ENCODE measurements at regions not wholly inside any gene's neighbourhood (a gene's known extent, or its start where the extent isn't known, plus 50 kb on each side); places are given as distances from the start of the nearest gene placed in this dataset.

GRCh38 chr9:95678759-95679158 lies 162.0 kb upstream of the PTCH1 start:
- H3K9me2 ChIP-seq (ENCODE audit: insufficient read depth): 0 out of 2 replicates have a peak, but pooled peaks cover 3% of the 10 kb centered on the region
- no peak for TF ChIP-seq POLR2AphosphoS5 (IDR thresholded peaks at IDR 0.05; ENCODE audit: low read depth)
- no peak for TF ChIP-seq CREB1 (CRISPR knock-in tag; IDR thresholded peaks at IDR 0.05; ENCODE audit: low read depth)
- no peak for TF ChIP-seq NANOG (IDR thresholded peaks at IDR 0.05; ENCODE audit: borderline replicate concordance)

DNA sequence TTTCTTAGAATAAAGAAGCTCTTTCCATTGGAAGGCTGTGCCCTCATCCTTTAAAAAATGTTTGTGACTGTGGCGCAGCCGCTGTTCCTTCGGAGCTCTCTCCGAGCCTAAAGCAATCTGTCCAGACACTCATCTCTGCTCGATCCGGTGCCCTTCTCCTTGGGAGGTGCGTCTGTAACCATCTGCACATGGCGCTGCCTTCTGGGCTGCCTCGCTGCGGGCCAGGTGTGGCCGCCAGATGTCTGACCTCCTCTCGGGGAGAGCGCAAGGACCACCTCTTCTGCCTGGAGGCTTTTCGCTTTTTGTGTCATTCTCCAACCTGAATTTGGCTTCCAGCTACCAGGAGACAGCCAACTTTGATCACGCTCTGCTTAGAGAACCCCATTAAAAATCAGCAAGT lies 153.4 kb upstream of the PTCH1 start:
- Histone ChIP-seq H3K4me3 (no peak overlapping the region), H3K36me3 (ENCODE audit: insufficient read depth) (no peaks in the 10 kb centered on the region), H4K20me1 (replicated peaks; ENCODE audit: insufficient read depth) (no peaks in the 10 kb centered on the region), H3K79me2 (replicated peaks; ENCODE audit: insufficient read depth) (no peaks in the 10 kb centered on the region), H3K4me1 (ENCODE audit: insufficient read depth) (peaks cover 37% of the 10 kb centered on the region), H3K27ac (ENCODE audit: low read depth) (no peak overlapping the region), H3K4me2 (no peak overlapping the region), H3K27me3 (ENCODE audit: insufficient read depth) (no peaks in the 10 kb centered on the region), H3K9me2 (ENCODE audit: insufficient read depth) (no peaks in the 10 kb centered on the region), H3F3A (replicated peaks; ENCODE audit: low read depth) (no peaks in the 10 kb centered on the region), H2AFZ (peak overlapping the region; percentile 85; the same call in 1 of the 2 replicates)
- no peaks in the 10 kb centered on the region for H3K27me3 Mint-ChIP-seq (ENCODE audit: insufficient read depth, low read depth, poor library complexity)
- no peak overlapping the region for H3K27ac Mint-ChIP-seq
- ATAC-seq (no peak; the same call in 2 of the 3 replicates), DNase-seq (ENCODE audit: low spot score) (peak; percentile 11)
- H3K4me1 Mint-ChIP-seq: peaks cover 32% of the 10 kb centered on the region
- H3K9me3 Mint-ChIP-seq: no peaks in the 10 kb centered on the region
- H3K36me3 Mint-ChIP-seq (ENCODE audit: low read depth): no peaks in the 10 kb centered on the region
- no peak overlapping the region for H3K4me3 Mint-ChIP-seq
- TF ChIP-seq NANOG (IDR thresholded peaks at IDR 0.05; ENCODE audit: borderline replicate concordance) (no peak), ZNF331 (CRISPR knock-in tag; IDR thresholded peaks at IDR 0.05; ENCODE audit: low read depth) (no peak), ZNF462 (CRISPR knock-in tag; IDR thresholded peaks at IDR 0.05) (no peak), STAT1 (IDR thresholded peaks at IDR 0.05; ENCODE audit: unreplicated experiment) (no peak), EZH2 (IDR thresholded peaks at IDR 0.05; ENCODE audit: low read depth, unreplicated experiment) (no peak), REST (IDR thresholded peaks at IDR 0.05; ENCODE audit: unreplicated experiment) (no peak), ZNF114 (CRISPR knock-in tag; IDR thresholded peaks at IDR 0.05) (no peak), EZH2phosphoT487 (IDR thresholded peaks at IDR 0.05; ENCODE audit: unreplicated experiment) (no peak)
- TF ChIP-seq, protein P1, sequence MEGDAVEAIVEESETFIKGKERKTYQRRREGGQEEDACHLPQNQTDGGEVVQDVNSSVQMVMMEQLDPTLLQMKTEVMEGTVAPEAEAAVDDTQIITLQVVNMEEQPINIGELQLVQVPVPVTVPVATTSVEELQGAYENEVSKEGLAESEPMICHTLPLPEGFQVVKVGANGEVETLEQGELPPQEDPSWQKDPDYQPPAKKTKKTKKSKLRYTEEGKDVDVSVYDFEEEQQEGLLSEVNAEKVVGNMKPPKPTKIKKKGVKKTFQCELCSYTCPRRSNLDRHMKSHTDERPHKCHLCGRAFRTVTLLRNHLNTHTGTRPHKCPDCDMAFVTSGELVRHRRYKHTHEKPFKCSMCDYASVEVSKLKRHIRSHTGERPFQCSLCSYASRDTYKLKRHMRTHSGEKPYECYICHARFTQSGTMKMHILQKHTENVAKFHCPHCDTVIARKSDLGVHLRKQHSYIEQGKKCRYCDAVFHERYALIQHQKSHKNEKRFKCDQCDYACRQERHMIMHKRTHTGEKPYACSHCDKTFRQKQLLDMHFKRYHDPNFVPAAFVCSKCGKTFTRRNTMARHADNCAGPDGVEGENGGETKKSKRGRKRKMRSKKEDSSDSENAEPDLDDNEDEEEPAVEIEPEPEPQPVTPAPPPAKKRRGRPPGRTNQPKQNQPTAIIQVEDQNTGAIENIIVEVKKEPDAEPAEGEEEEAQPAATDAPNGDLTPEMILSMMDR (conservative IDR thresholded peaks at IDR 0.05; ENCODE audit: low read depth in 2 of 2): no peak

More at GRCh38 chr9:95678759-95679158, 162.0 kb upstream of the PTCH1 start:
- Mint-ChIP-seq H3K27ac (no peak overlapping the region), H3K9me3 (peaks cover 36% of the 10 kb centered on the region), H3K27me3 (ENCODE audit: insufficient read depth, low read depth, poor library complexity) (peaks cover 6% of the 10 kb centered on the region), H3K4me1 (no peaks in the 10 kb centered on the region; the same call in 2 of the 3 replicates), H3K36me3 (ENCODE audit: low read depth) (peaks cover 13% of the 10 kb centered on the region), H3K4me3 (no peak overlapping the region)
- Histone ChIP-seq H3F3A (replicated peaks; ENCODE audit: low read depth) (no peaks in the 10 kb centered on the region), H3K79me2 (replicated peaks; ENCODE audit: insufficient read depth) (no peaks in the 10 kb centered on the region), H3K27me3 (ENCODE audit: insufficient read depth) (no peaks in the 10 kb centered on the region), H3K36me3 (ENCODE audit: insufficient read depth) (no peaks in the 10 kb centered on the region), H3K4me3 (no peak overlapping the region), H4K20me1 (replicated peaks; ENCODE audit: insufficient read depth) (no peaks in the 10 kb centered on the region), H3K4me2 (no peak overlapping the region), H3K4me1 (ENCODE audit: insufficient read depth) (no peaks in the 10 kb centered on the region), H3K27ac (ENCODE audit: low read depth) (no peak overlapping the region), H2AFZ (no peak overlapping the region)
- ATAC-seq (no peak), DNase-seq (ENCODE audit: low spot score) (no peak)

Measured in GM23338 (cell line).